DMS53 treated with DMSO at 0.1 percent for 48 hours (cell line): ENCODE measurements at regions not wholly inside any gene's neighbourhood (a gene's known extent, or its start where the extent isn't known, plus 50 kb on each side); places are given as distances from the start of the nearest gene placed in this dataset.

Experiments used
- DNase-seq: peaks from one replicate; lab custom pipeline; 2025; ENCODE audit not compliant: unreplicated experiment; lab: John Stamatoyannopoulos, UW

- no peak for DNase-seq
Measured at GRCh38 chr2:18841248-18842150, 252.1 kb upstream of the NT5C1B start.

GRCh38 chr2:18837240-18837639 is 247.9 kb upstream of the NT5C1B start:
- DNase-seq: no peak

GRCh38 chr2:18836436-18836835 is 247.1 kb upstream of the NT5C1B start:
- DNase-seq: no peak

- no peak for DNase-seq
Measured at GRCh38 chr2:18835787-18836186, 246.4 kb upstream of the NT5C1B start.

- no peak for DNase-seq
Measured at GRCh38 chr2:18834341-18834740, 245.0 kb upstream of the NT5C1B start.

GRCh38 chr2:18833941-18834340 is 244.6 kb upstream of the NT5C1B start:
- DNase-seq: no peak

GRCh38 chr2:18831916-18832510 is 242.6 kb upstream of the NT5C1B start:
- DNase-seq: no peak

GRCh38 chr2:18830962-18831361 is 241.6 kb upstream of the NT5C1B start:
- no peak for DNase-seq

GRCh38 chr2:18829976-18830375 is 240.6 kb upstream of the NT5C1B start:
- no peak for DNase-seq

GRCh38 chr2:18829251-18829902 is 240.0 kb upstream of the NT5C1B start:
- DNase-seq: no peak

- DNase-seq: no peak
Measured at GRCh38 chr2:18828296-18828695, 238.9 kb upstream of the NT5C1B start.

- no peak for DNase-seq
Measured at GRCh38 chr2:18825838-18826237, 236.5 kb upstream of the NT5C1B start.

- no peak for DNase-seq
Measured at GRCh38 chr2:18824915-18825314, 235.5 kb upstream of the NT5C1B start.

GRCh38 chr2:18824325-18824790 is 235.0 kb upstream of the NT5C1B start:
- DNase-seq: peak; percentile 80

- no peak for DNase-seq
Measured at GRCh38 chr2:18821431-18821830, 232.1 kb upstream of the NT5C1B start.

- no peak for DNase-seq
Measured at GRCh38 chr2:18820966-18821365, 231.6 kb upstream of the NT5C1B start.

- no peak for DNase-seq
Measured at GRCh38 chr2:18819566-18819965, 230.2 kb upstream of the NT5C1B start.

- DNase-seq: no peak
Measured at GRCh38 chr2:18814387-18814786, 225.0 kb upstream of the NT5C1B start.

- DNase-seq: peak; percentile 44
Measured at GRCh38 chr2:18804536-18804935, 215.2 kb upstream of the NT5C1B start.

- DNase-seq: no peak
Measured at GRCh38 chr2:18803141-18803939, 214.0 kb upstream of the NT5C1B start.
